ENCODE measurements at regions not wholly inside any gene's neighbourhood (a gene's known extent, or its start where the extent isn't known, plus 50 kb on each side); places are given as distances from the start of the nearest gene placed in this dataset.
"Not testable (repeated sequence)": the region's sequence is repeated elsewhere in the genome, so short reads cannot be mapped to it uniquely, and the experiment has no call there.

DNA sequence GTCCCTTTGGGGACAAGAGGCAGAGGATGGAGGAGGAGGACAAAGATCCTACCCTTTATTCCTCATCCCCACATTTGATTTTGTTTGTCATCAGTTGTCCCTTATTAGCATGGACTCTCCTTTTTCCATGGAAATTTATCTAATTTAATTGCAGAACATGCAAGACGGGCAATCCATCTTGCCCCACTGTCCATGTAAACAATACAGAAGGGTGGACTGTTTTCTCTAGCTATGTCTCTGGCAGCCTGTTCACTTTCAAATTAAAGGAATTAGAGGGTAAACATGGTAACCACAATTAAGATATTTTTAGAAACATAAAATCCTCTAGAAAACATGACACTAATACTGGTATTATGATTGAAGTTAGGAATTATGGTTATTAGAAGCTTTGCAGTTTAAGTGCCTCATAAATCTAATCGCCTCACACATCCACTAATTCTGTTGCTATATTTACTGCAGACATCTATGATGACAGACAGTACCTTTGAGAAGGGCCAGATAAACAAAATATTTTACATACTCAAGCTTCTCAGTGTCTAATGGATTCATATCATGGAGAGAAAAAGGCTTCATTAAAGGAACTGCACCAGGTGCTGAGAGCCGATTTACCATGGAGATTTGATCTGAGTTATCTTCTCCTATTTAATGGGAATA, 215.5 kb downstream of the LNPK start:
- Histone ChIP-seq H3K36me3 (no peaks in the 10 kb centered on the region), H3K9me3 (no peaks in the 10 kb centered on the region), H3K4me3 (no peak overlapping the region), H3K4me1 (no peaks in the 10 kb centered on the region), H3K27me3 (no peaks in the 10 kb centered on the region), H3K27ac (no peak overlapping the region)
- intact Hi-C loops (cut with DNase I; ENCODE audit: low total_unique reads) = no loop called here
- TF ChIP-seq POLR2A (IDR thresholded peaks at IDR 0.05) = no peak
- TF ChIP-seq, protein P1, sequence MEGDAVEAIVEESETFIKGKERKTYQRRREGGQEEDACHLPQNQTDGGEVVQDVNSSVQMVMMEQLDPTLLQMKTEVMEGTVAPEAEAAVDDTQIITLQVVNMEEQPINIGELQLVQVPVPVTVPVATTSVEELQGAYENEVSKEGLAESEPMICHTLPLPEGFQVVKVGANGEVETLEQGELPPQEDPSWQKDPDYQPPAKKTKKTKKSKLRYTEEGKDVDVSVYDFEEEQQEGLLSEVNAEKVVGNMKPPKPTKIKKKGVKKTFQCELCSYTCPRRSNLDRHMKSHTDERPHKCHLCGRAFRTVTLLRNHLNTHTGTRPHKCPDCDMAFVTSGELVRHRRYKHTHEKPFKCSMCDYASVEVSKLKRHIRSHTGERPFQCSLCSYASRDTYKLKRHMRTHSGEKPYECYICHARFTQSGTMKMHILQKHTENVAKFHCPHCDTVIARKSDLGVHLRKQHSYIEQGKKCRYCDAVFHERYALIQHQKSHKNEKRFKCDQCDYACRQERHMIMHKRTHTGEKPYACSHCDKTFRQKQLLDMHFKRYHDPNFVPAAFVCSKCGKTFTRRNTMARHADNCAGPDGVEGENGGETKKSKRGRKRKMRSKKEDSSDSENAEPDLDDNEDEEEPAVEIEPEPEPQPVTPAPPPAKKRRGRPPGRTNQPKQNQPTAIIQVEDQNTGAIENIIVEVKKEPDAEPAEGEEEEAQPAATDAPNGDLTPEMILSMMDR (IDR thresholded peaks at IDR 0.05) = no peak
- DNase-seq = no peak

DNA sequence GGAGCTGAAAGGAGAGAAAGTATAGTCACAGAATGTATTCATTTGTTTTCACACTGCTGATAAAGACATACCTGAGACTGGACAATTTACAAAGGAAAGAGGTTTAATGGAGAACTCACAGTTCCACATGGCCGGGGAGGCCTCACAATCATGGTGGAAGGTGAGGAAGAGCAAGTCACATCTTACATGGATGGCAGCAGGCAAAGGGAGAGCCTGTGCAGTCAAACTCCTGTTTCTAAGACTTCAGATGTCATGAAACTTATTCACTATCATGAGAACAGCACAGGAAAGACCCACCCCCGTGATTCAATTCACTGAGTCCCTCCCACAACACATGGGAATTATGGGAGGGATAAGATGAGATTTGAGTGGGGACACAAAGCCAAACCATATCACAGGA, 224.7 kb downstream of the LNPK start:
- DNase-seq; H3K27ac ChIP-seq; H3K4me3 ChIP-seq; H3K27me3 ChIP-seq; intact Hi-C loops (cut with DNase I; ENCODE audit: low total_unique reads); H3K9me3 ChIP-seq; H3K36me3 ChIP-seq; H3K4me1 ChIP-seq: not testable (repeated sequence)

DNA sequence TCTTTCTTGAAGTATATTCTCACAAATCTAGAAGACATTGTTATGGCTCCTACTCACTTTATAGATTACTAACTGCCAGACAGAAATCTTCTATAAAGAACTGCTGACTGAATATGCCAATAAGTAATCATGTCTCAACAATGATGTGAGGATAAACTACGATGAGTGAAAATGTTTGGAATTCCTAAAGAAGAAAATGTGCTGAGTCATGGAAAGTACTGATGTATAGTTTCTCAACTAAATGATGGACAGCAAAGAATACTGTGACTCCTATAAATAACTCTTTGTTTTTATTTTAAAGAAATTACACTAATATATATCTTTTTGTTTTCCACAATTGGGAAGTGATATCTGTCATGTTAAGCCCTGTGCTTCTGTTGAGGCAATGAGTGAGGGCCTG, 232.9 kb downstream of the LNPK start:
- TF ChIP-seq POLR2A (IDR thresholded peaks at IDR 0.05) = no peak
- TF ChIP-seq, protein P1 (IDR thresholded peaks at IDR 0.05) = no peak
- H3K36me3 ChIP-seq = no peaks in the 10 kb centered on the region
- intact Hi-C loops (cut with DNase I; ENCODE audit: low total_unique reads) = no loop called here
- no peaks in the 10 kb centered on the region for H3K27me3 ChIP-seq
- no peak for DNase-seq
- no peak overlapping the region for H3K27ac ChIP-seq
- H3K9me3 ChIP-seq = no peaks in the 10 kb centered on the region
- no peaks in the 10 kb centered on the region for H3K4me1 ChIP-seq
- H3K4me3 ChIP-seq = no peak overlapping the region

- no peaks in the 10 kb centered on the region for H3K4me1 ChIP-seq
- no peak for DNase-seq
- H3K9me3 ChIP-seq = no peaks in the 10 kb centered on the region
- no peaks in the 10 kb centered on the region for H3K36me3 ChIP-seq
- TF ChIP-seq, protein P1 (IDR thresholded peaks at IDR 0.05) = no peak
- H3K27me3 ChIP-seq = no peaks in the 10 kb centered on the region
- no peak overlapping the region for H3K27ac ChIP-seq
- intact Hi-C loops (cut with DNase I; ENCODE audit: low total_unique reads) = no loop called here
- H3K4me3 ChIP-seq = no peak overlapping the region
These were observed 235.2 kb downstream of the LNPK start for GRCh38 chr2:175766880-175767279.

DNA sequence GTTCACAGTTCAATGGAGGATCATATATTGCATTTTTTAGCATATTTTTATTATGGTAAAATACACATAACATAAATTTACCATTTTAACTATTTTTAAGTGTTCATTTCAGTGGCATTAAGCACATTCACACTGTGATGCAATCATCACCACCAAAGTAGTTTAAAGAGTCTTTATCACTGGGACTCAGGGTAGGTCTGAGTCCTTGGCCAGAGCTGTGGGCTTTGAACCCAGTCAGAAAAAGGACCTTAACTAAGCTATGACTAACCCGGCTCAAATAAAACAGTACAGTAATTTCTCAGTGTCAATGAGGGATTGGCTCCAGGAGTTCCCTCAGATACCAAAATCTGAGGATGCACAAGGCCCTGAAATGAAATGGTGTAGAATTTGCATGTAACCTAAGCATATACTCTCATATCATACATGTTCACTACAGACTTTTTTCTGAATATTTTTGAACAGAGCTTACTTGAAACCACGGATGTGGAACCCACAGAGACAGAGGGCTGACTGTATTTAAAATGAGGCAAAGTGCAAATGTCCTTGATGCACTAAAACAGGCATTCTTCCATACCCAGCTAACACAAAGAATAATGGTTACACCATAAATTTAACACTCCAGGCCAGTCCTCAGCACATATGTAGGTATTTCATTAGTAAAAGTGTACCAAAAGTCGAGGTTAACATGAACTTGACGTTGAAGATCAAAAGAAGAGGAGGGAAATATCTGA, 246.2 kb downstream of the LNPK start:
- H3K27ac ChIP-seq = no peak overlapping the region
- TF ChIP-seq, protein P1 (IDR thresholded peaks at IDR 0.05) = no peak
- TF ChIP-seq POLR2A (IDR thresholded peaks at IDR 0.05) = no peak

More for the DNA sequence above, 246.2 kb downstream of the LNPK start:
- Histone ChIP-seq H3K27me3 (no peaks in the 10 kb centered on the region), H3K9me3 (no peaks in the 10 kb centered on the region), H3K4me3 (no peak overlapping the region), H3K4me1 (no peaks in the 10 kb centered on the region), H3K36me3 (no peaks in the 10 kb centered on the region)
- intact Hi-C loops (cut with DNase I; ENCODE audit: low total_unique reads) = no loop called here
- no peak for DNase-seq

All from uterus (tissue), 3 donors.